A549 (cell line): ENCODE measurements at regions not wholly inside any gene's neighbourhood (a gene's known extent, or its start where the extent isn't known, plus 50 kb on each side); places are given as distances from the start of the nearest gene placed in this dataset.

Experiments used
- CEBPB ChIP-seq, 2 experiments: fragments of >200 bp in 1 of 2; sonication (Bioruptor Twin) in 1 of 2; formaldehyde crosslinking in 1 of 2; IDR thresholded peaks; 2 replicates each; pipeline ENCODE4 v1.6.1; 2012 to 2016
- POLR2A ChIP-seq: IDR thresholded peaks from 2 replicates; pipeline ENCODE4 v1.6.1; 2012; ENCODE audit warnings: mild to moderate bottlenecking, low read length
- RCOR1 ChIP-seq: fragments of 150-350 bp; IDR thresholded peaks from 2 replicates; pipeline ENCODE4 v1.6.1; 2014; ENCODE audit warnings: antibody characterized with exemption, low read length, low read depth
- SMC3 ChIP-seq: fragments of >200 bp; sonication (Bioruptor Twin); formaldehyde crosslinking; IDR thresholded peaks from 3 replicates; pipeline ENCODE4 v1.6.1; 2018; ENCODE audit warnings: inconsistent platforms
- ZFP36 ChIP-seq: fragments of 450-650 bp; IDR thresholded peaks from 2 replicates; pipeline ENCODE4 v1.6.1; 2014; ENCODE audit warnings: borderline replicate concordance; ENCODE audit not compliant: partially characterized antibody

DNA sequence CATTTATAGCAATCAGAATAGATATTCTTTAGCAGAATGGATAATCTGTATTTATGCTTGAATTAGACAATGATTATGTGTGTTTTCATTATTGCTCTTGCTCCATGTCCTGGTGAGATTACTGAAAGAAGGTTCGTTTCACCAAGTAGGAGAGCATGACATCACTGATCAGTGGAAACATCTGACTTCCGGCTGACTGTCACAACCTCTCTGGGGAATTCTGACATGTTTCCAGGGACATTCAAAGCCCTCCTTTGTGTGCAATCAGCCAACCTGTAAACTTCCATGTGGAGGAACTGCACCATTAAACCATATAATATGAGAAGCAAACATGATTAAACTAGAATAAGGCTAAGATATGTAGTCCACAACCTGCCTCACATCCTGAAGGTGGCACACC lies 424.8 kb upstream of the ADGRL4 start:
- TF ChIP-seq ZFP36: no peak
- TF ChIP-seq CEBPB (IDR thresholded peaks at IDR 0.05): no peak
- no peak for TF ChIP-seq SMC3
- no peak for TF ChIP-seq RCOR1
- no peak for TF ChIP-seq POLR2A
